ENCODE measurements at regions not wholly inside any gene's neighbourhood (a gene's known extent, or its start where the extent isn't known, plus 50 kb on each side); places are given as distances from the start of the nearest gene placed in this dataset.
A peak's percentile ranks its signal among the peaks of the same experiment; 100 is the strongest.

DNA sequence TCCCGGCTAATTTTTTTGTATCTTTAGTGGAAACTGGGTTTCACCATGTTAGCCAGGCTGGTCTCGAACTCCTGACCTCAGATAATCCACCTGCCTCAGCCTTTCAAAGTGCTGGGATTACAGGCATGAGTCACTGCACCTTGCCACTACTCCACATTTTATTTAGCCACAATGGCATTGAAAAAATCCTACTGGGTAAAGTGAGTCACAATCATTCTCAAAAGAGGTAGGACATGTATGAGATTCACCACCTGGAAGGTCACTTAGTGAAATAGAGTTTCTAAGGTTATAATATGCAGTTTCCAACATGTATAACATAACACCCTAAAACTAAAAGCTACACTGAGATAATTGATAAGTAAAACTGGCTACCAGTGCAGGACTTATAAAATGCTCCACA, 159.2 kb downstream of the BTC start:
- no peaks in the 10 kb centered on the region for H3K27me3 ChIP-seq (ENCODE audit: control insufficient read depth, insufficient read depth, low read length)
- 83% methylated on average over 1 of the region's 2 CpGs for WGBS (ENCODE audit: insufficient coverage)

DNA sequence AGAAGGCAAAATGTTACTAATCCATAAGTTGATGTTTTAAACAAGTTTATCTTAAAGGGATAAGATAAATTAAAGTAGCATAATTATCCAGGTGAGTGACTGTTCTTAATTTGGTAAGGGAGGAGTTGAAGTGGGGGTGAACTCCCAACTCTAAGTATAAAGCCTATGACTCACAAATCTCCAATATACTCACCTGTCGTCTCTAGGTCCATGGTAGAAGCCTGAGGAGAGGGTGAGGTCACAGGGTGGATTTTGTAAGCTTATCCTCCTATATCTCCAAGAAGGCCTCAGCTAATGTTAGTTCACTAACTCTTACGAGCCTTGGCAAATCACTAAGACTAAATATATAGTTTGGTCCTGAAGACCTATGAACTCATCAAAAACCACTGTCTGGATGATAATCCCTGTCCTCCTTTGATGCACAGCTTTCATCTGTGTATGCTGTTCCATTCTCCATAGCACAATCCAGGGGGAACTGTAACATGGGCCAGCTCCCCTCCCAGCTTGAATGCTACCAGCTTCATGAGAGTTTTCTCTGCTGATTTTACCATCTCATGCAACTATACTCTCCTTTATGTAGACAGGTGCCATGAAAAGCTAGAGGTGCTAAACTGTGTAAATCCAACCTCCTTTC, 158.7 kb downstream of the BTC start:
- DNase-seq (ENCODE audit: low read depth in 4 of 6, low spot score in 6 of 6) = no peak
- Histone ChIP-seq H3K9me3 (ENCODE audit: control insufficient read depth, insufficient read depth, low read length) (no peaks in the 10 kb centered on the region), H3K4me3 (ENCODE audit: low read depth, low read length) (no peak overlapping the region), H3K27me3 (ENCODE audit: control insufficient read depth, insufficient read depth, low read length) (no peaks in the 10 kb centered on the region), H3K36me3 (ENCODE audit: control insufficient read depth, insufficient read depth, low read length) (no peaks in the 10 kb centered on the region), H3K4me1 (ENCODE audit: control insufficient read depth, insufficient read depth, low read length) (no peaks in the 10 kb centered on the region), H3K27ac (ENCODE audit: low read depth, low read length) (no peak overlapping the region)
- WGBS (ENCODE audit: insufficient coverage) = 100% methylated on average over 1 of the region's 2 CpGs

More for the DNA sequence above, 159.2 kb downstream of the BTC start:
- DNase-seq (ENCODE audit: low read depth in 4 of 6, low spot score in 6 of 6) = no peak
- H3K4me3 ChIP-seq (ENCODE audit: low read depth, low read length) = no peak overlapping the region
- H3K4me1 ChIP-seq (ENCODE audit: control insufficient read depth, insufficient read depth, low read length) = no peaks in the 10 kb centered on the region
- no peaks in the 10 kb centered on the region for H3K36me3 ChIP-seq (ENCODE audit: control insufficient read depth, insufficient read depth, low read length)
- no peaks in the 10 kb centered on the region for H3K9me3 ChIP-seq (ENCODE audit: control insufficient read depth, insufficient read depth, low read length)
- H3K27ac ChIP-seq (ENCODE audit: low read depth, low read length) = no peak overlapping the region

DNA sequence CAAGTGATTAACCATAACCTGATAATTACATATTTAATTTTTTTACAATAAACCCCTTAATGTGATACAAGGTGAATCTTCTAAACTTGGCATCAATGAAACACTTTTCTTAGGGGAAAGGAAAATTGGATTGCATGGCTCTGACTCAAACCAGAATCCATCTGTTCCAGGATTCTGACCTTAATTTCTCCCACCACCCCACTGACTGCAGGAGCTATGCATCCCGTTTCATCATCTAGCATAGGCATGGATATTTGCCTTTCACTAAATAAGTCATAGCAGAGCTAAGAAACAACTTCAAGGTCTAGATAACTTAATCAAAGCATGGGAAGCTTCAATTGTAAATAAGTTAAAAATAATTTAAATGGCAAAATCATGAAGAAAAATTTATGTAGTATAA, 156.3 kb downstream of the BTC start:
- WGBS (ENCODE audit: insufficient coverage) = no CpG with 5 or more reads among the region's 1 CpG
- DNase-seq (ENCODE audit: low read depth in 4 of 6, low spot score in 6 of 6) = no peak
- Histone ChIP-seq H3K27ac (ENCODE audit: low read depth, low read length) (no peak overlapping the region), H3K9me3 (ENCODE audit: control insufficient read depth, insufficient read depth, low read length) (no peaks in the 10 kb centered on the region), H3K36me3 (ENCODE audit: control insufficient read depth, insufficient read depth, low read length) (no peaks in the 10 kb centered on the region), H3K27me3 (ENCODE audit: control insufficient read depth, insufficient read depth, low read length) (no peaks in the 10 kb centered on the region), H3K4me1 (ENCODE audit: control insufficient read depth, insufficient read depth, low read length) (no peaks in the 10 kb centered on the region), H3K4me3 (ENCODE audit: low read depth, low read length) (no peak overlapping the region)

DNA sequence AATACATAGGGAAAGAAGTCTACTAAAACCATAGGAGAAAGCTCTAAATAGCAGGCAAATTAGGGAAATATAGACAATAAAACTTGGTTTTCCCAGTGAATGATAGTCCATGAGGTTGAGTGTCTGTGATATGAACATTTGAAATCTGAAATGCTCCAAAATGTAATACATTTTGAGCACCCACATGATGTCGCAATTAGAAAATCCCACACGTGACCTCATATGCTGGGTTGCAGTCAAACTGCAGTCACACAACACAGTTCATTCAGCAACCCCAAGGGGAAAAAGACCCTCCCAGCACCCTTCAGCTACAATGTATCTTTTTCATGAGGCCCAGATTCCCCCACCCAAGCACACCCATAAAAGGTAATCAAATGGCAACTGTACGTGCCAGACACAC, 155.6 kb downstream of the BTC start:
- Histone ChIP-seq H3K4me1 (ENCODE audit: control insufficient read depth, insufficient read depth, low read length) (no peaks in the 10 kb centered on the region), H3K9me3 (ENCODE audit: control insufficient read depth, insufficient read depth, low read length) (no peaks in the 10 kb centered on the region), H3K36me3 (ENCODE audit: control insufficient read depth, insufficient read depth, low read length) (no peaks in the 10 kb centered on the region), H3K4me3 (ENCODE audit: low read depth, low read length) (no peak overlapping the region), H3K27ac (ENCODE audit: low read depth, low read length) (no peak overlapping the region), H3K27me3 (ENCODE audit: control insufficient read depth, insufficient read depth, low read length) (no peaks in the 10 kb centered on the region)
- 100% methylated on average over 2 of the region's 3 CpGs for WGBS (ENCODE audit: insufficient coverage)
- DNase-seq (ENCODE audit: low read depth in 4 of 6, low spot score in 6 of 6) = no peak

DNA sequence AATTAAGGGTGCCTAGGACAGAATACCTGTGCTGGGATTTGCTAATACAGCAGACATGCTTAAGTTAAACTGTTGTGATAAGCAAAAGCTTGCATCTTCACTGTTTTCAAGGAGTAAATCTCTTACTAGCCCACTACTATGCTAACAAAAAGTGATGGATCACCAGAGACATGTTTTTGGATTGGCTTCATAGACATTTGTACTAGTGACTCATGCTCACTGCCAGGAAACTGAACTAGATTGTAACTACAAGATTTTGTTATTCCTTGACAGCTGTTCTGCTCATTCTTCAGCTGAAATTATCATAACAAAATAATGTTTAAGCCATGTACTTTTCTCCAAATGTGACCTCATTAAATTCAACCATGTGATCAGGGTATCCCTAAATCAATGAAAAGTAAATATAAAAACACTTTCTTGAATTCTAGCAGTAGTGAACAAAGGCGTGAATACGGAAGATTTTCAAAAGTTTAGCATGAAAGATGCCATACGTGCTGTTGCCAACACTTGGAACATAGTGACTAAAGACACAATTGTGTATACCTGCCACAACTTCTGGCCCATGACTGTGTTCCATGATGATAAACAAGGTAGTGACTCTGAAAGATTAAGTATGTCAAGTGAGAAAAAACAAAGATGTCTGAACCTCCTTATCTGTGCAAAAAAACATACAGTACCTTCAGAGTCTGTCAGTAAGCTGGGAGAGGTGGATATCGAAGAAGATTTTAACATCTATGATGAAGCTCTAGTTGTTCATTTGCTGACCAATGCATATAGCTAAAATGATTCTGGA, 154.0 kb downstream of the BTC start:
- H3K9me3 ChIP-seq (ENCODE audit: control insufficient read depth, insufficient read depth, low read length) = no peaks in the 10 kb centered on the region
- H3K27ac ChIP-seq (ENCODE audit: low read depth, low read length) = no peak overlapping the region
- no peaks in the 10 kb centered on the region for H3K27me3 ChIP-seq (ENCODE audit: control insufficient read depth, insufficient read depth, low read length)
- no peaks in the 10 kb centered on the region for H3K36me3 ChIP-seq (ENCODE audit: control insufficient read depth, insufficient read depth, low read length)
- H3K4me1 ChIP-seq (ENCODE audit: control insufficient read depth, insufficient read depth, low read length) = no peaks in the 10 kb centered on the region
- no peak overlapping the region for H3K4me3 ChIP-seq (ENCODE audit: low read depth, low read length)
- DNase-seq (ENCODE audit: low read depth in 4 of 6, low spot score in 6 of 6) = peak in 1 of 6 donors; percentile 35
- WGBS (ENCODE audit: insufficient coverage) = 53% methylated on average over 2 of the region's 4 CpGs

DNA sequence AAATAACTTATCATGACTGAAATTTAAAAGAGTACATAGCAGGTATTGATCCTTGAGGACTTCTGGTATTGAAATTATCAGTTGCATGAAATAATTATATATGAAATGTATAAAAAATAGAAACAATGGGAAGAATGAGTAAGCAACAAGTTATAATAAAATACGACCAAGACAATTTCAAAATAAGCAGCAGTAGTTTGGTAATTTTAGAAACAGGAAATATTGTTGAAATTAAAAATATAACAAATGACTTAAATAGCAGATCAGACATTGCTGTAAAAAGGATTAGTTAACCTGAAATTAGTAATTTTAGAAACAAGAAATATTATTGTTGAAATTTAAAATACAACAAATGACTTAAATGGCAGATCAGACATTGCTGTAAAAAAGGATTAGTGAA, 152.3 kb downstream of the BTC start:
- Histone ChIP-seq H3K4me1 (ENCODE audit: control insufficient read depth, insufficient read depth, low read length) (no peaks in the 10 kb centered on the region), H3K4me3 (ENCODE audit: low read depth, low read length) (no peak overlapping the region), H3K9me3 (ENCODE audit: control insufficient read depth, insufficient read depth, low read length) (no peaks in the 10 kb centered on the region), H3K27ac (ENCODE audit: low read depth, low read length) (no peak overlapping the region), H3K27me3 (ENCODE audit: control insufficient read depth, insufficient read depth, low read length) (no peaks in the 10 kb centered on the region), H3K36me3 (ENCODE audit: control insufficient read depth, insufficient read depth, low read length) (no peaks in the 10 kb centered on the region)
- no CpG with 5 or more reads among the region's 1 CpG for WGBS (ENCODE audit: insufficient coverage)
- DNase-seq (ENCODE audit: low read depth in 4 of 6, low spot score in 6 of 6) = no peak

DNA sequence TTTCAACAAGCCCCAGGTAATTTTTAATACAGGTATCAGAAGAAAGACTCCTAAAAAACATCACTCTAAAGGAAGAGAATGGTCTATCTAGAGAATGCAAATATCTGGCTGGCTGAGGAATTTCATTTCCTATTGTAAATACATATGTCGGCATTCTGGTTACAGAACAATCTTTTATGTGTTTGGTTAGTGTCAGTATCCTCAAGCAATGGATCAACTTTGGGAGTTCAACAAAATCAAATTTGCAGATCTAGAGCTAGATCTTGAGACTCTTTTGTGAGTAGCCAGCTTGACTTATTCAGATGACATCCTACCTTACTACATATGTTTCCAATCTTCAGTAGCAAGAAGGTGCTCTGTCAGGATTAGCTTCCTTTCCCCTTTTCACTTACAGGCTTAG, 145.1 kb downstream of the BTC start:
- Histone ChIP-seq H3K4me1 (ENCODE audit: control insufficient read depth, insufficient read depth, low read length) (no peaks in the 10 kb centered on the region), H3K4me3 (ENCODE audit: low read depth, low read length) (no peak overlapping the region), H3K36me3 (ENCODE audit: control insufficient read depth, insufficient read depth, low read length) (no peaks in the 10 kb centered on the region), H3K27me3 (ENCODE audit: control insufficient read depth, insufficient read depth, low read length) (no peaks in the 10 kb centered on the region), H3K27ac (ENCODE audit: low read depth, low read length) (no peak overlapping the region), H3K9me3 (ENCODE audit: control insufficient read depth, insufficient read depth, low read length) (no peaks in the 10 kb centered on the region)
- DNase-seq (ENCODE audit: low read depth in 4 of 6, low spot score in 6 of 6) = no peak
- no CpG with 5 or more reads among the region's 1 CpG for WGBS (ENCODE audit: insufficient coverage)

DNA sequence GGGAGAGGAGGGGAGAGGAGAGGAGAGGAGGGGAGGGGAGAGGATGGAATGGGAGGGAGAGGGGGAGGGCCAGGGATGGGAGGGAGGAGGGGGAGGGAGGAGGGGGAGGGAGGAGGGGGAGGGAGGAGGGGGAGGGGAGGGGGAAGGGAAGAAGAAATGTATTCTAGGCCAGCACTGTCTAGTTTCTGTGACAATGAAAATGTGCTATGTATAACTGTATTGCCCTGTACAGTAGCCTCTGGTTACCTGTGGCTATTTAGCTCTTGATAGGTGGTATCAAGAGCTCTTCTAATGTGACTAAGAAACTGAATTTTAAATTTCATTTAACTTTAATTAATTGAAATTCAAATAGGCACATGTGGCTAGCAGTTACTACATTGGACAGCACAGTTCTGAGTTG, 143.1 kb downstream of the BTC start:
- H3K4me1 ChIP-seq (ENCODE audit: control insufficient read depth, insufficient read depth, low read length) = no peaks in the 10 kb centered on the region
- no peaks in the 10 kb centered on the region for H3K36me3 ChIP-seq (ENCODE audit: control insufficient read depth, insufficient read depth, low read length)
- no peak overlapping the region for H3K27ac ChIP-seq (ENCODE audit: low read depth, low read length)
- no peak overlapping the region for H3K4me3 ChIP-seq (ENCODE audit: low read depth, low read length)
- H3K9me3 ChIP-seq (ENCODE audit: control insufficient read depth, insufficient read depth, low read length) = no peaks in the 10 kb centered on the region
- no peak for DNase-seq (ENCODE audit: low read depth in 4 of 6, low spot score in 6 of 6)
- H3K27me3 ChIP-seq (ENCODE audit: control insufficient read depth, insufficient read depth, low read length) = no peaks in the 10 kb centered on the region

DNA sequence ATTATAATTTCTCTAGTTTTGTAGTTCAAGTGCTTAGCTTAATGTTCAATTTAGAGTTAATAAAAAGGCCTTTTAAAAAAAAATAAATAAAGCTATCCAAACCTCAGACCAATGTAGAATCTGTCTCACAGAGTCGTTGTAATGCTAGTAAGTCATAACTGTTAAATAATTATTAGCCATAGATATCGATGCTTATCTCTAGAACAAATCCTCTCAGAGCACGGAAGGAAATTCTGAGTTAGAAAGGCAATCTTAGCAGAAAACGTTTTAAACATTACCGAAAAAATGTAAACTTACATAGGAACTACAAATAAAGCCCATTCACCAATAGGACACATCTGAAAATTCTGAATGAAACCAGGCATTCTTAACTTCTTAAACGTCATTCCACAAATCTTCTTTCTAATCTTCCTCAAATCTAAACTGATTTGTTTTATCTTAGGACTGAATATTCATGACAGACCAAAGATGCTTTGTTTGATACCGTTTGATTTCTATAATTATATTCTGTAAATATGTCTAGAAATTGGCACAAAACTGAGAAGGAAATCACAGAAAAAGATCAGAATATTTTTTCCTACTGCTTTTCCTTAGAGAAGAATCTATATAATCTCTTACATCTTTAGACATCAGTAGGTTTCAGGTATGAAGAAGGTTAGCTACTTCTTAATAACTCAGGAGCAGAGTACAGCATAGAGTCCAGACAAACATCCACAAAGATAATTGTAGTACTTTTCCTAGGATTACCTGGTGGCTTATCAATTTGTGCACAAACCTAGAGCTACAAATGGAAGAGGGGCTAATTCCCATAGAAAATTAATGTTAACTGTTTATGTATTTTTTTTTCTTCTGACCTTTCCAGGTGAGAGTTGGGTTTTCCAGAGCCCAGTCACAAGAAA, 140.7 kb downstream of the BTC start:
- DNase-seq (ENCODE audit: low read depth in 4 of 6, low spot score in 6 of 6) = no peak
- H3K36me3 ChIP-seq (ENCODE audit: control insufficient read depth, insufficient read depth, low read length) = no peaks in the 10 kb centered on the region
- no peak overlapping the region for H3K27ac ChIP-seq (ENCODE audit: low read depth, low read length)
- H3K27me3 ChIP-seq (ENCODE audit: control insufficient read depth, insufficient read depth, low read length) = no peaks in the 10 kb centered on the region
- H3K9me3 ChIP-seq (ENCODE audit: control insufficient read depth, insufficient read depth, low read length) = no peaks in the 10 kb centered on the region
- no peaks in the 10 kb centered on the region for H3K4me1 ChIP-seq (ENCODE audit: control insufficient read depth, insufficient read depth, low read length)
- 100% methylated on average over 3 of the region's 7 CpGs for WGBS (ENCODE audit: insufficient coverage)
- no peak overlapping the region for H3K4me3 ChIP-seq (ENCODE audit: low read depth, low read length)

Data from spinal cord (tissue), 9 donors.